SHP77 treated with DMSO at 0.1 percent for 48 hours (cell line): ENCODE measurements at regions not wholly inside any gene's neighbourhood (a gene's known extent, or its start where the extent isn't known, plus 50 kb on each side); places are given as distances from the start of the nearest gene placed in this dataset.
"Not testable (repeated sequence)": the region's sequence is repeated elsewhere in the genome, so short reads cannot be mapped to it uniquely, and the experiment has no call there.

Experiments used
- DNase-seq: peaks from one replicate; lab custom pipeline; 2025; lab: John Stamatoyannopoulos, UW

DNA sequence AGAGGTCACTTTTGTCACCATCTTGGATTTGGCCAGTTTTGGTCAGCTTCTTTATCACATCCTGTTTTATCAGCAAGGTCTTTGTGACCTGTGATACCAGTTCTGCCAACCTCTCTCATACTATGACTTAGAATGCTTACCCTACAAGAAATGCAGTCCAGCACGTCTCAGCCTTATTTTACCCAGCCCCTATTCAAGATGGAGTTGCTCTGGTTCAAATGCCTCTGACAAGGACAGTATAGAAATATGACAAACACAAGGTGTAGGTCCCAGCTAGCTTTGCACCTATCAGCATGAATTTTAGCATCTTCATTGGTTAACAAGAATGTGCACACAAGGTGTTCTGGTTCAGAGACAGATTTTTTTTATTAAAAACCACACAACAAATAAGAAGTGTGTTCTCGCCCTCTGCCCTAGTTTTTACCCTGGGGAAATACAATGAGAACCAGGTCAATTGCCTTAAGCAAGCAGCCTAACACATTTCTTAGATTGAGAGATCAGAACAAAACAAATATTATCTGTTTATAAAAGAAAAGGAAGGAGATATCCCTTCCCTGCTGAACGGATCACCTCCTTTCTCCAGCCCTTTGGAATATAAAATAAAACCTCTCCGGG, 962.3 kb upstream of the PRKX start:
- DNase-seq = no peak

DNA sequence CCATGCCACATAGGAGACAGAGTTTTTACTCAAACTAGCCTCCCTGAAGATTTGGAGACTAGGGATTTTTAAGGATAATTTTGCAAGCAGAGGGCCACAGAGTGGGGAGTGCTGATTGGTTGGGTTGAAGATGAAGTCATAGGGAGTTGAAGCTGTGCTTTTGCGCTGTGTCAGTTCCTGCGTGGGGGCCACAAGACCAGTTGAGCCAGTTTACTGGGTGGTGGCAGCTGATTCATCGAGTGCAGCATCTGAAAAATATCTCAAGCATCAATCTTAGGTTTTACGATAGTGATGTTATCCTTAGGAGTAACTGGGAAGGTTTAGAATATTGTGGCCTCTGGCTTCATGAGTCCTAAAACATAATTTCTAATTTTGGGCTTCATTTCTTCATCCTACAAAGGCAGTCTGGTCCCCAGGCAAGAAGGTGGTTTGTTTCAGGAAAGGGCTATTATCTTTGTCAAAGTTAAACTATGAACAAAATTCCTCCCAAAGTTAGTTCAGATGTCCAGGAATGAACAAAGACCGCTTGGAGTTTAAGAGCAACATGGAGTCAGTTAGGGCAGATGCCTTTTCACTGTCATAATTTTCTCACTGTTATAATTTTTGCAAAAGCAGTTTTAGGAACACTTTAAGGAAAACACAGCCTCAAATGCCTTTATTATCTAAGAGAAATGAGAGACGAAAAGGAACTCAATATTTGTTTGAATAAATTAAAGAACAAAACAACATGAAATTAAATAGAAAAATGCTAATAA, 960.8 kb upstream of the PRKX start:
- DNase-seq = no peak

DNA sequence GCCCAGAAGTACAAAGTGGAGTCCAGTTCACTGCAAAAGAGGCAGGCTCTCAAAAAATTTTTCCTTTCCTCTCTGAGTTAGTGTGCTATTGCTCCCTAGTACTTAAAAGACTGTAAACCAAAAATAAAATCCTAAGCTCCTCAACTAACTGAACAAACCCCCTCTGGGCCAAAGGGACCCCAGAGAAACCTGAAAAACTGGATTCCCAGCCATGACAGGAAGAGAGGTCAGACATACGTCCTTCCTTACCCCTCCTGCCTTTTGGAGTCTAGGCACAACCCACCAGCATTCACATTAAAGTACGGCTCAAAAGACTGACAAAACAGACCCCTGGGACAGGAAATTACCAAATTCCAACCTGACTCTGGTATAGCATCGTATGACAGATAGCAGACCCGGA, 957.9 kb upstream of the PRKX start:
- no peak for DNase-seq

DNA sequence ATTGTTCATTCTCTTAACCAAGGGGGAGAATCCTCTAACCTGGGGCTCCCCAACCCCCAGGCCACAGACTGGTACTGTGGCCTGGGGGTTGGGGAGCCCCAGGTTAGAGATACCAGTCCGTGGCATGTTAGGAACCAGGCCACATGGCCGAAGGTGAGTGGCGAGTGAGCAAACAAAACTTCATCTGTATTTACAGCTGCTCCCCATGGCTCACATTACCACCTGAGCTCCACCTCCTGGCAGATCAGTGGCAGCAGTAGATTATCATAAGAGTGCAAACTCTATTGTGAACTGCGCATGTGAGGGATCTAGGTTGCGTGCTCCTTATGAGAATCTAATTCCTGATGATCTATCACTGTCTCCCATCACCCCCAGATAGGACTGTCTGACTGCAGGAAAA, 957.2 kb upstream of the PRKX start:
- DNase-seq = no peak

DNA sequence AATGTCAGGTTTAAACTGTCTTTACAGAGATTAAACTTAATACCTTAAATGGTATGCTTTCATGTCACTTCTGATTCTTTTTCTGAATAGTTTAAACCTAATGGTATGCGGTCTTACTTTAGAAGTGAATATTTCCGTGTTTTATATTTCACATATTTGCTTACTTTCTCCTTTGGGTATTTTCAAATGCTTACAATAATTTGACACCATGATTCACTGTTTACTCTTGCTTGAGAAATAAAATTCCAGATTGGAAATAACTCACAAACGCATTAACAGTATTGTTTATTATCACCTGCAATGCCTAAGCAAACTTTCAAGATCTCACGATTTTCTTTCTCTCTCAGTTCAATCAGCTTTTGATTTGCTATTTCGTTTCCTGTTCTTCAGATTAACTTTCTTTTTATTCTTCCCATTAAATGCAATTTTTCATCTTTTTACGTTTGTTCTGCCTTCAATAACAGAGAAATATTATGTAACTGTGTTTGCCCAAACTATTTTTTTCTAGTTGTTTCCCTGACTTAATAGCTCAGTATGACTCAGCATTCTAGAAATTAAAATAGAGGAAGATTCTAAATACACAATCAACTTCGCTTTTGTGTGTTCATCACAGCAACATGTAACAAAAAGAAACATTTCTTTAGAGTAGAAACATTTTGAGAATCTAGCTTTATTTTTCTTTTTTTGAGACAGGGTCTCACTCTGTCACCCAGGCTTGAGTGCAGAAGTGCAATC, 955.5 kb upstream of the PRKX start:
- DNase-seq = no peak

DNA sequence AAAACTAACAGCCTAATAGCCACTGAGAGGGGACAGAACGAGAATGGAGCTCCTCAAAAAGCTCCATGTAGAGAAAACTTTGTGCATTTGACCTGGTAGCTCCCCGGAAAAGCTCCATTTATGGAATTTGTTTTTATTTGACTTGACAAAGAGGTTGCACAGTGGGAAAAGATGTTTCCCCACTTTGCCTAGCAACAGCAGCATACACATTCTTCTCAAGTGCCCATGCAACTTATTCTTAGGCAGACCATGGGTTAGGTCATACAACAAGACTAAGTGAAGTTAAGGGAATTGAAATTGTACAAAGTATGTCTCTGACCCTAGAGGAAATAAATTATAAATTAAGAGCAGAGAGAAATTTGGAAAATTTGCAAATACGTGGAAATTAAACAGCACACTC, 949.6 kb upstream of the PRKX start:
- DNase-seq = no peak

DNA sequence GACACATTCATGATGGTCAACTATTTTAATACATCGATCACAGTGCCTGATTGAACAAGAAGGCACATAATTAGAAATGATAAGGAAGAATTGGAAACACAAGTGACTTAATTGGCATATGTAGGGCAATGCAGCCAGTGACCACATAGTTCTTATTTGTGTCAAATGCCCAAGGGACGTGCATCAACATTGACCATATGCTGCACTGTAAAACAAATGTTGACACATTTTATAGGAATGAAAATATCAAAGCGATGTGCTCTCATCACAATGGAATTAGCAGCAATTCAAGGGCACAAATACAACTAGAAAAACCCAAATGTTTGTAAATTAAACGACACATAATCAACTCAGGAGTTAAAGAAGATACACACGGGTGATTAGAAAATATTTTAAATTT, 948.3 kb upstream of the PRKX start:
- DNase-seq = no peak

DNA sequence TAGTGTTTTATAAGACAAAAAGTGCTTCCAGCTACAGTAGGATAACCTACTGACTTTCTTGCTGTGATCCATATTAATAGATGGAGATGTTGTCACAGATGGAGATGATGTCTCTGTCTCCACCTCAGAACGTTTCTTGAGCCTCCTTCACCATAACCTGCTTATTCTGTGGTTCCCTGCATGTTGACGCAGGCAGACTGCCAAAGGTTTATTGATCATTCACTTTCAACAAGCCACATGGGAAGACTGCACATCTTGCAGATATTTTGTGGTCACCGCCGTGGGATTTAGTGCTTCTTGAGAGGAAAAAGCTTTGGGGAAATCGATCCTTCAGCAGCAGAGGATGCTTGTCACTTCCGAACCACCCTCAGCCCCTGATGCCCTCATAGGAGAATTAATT, 943.0 kb upstream of the PRKX start:
- no peak for DNase-seq

DNA sequence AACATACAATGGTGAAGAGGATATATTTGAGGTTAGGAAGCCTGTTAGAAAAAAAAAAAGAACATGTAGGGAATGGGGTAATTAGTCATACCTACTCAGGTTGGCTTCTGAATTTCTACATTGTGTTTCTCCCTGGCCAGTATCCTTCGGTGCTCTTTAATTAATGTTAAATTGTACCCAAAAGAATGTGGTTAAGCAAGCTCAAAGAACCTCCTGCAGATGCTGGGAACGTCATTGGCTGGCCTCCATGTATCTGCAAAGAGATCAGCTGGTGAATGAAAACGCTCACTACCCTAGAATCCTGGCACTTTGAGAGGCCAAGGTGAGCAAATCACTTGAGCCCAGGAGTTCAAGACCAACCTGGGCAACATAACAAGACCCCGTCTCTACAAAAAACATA, 942.3 kb upstream of the PRKX start:
- no peak for DNase-seq

DNA sequence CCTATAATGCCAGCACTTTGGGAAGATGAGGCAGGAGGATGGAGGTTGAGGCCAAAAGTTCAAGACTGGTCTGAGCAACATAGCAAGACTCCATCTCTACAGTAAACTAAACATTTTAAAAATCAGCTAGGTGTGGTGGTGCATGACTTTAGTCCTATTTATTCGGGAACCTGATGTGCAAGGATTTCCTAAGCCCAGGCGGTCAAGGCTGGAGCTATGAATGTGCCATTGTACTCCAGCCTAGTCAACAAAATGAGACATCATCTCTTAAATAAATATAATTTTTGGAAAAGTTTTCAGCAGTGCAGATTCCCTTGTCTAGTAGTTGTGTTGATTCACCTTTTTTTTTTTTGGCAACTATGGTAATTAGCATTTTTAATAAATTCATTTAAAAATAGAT, 928.7 kb upstream of the PRKX start:
- DNase-seq = no peak

DNA sequence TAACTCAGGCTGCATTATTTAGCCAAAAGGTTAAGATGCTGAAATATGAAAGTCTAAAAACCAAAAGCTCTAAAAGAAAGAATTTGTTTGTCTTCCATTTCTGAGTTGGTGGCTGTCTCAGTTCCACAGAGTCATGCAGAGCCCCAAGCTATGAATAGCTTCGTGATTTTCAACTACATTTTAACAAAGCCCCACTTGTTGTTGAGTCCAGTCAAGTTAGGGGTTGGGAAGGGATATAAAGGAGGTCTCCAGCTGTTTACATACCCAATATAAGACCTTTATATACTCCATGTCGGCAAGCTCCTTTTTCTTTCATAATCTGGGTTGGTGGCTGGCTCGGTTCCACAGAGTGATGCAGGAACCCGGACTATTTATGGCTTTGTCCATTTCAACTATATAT, 924.6 kb upstream of the PRKX start:
- DNase-seq = no peak

DNA sequence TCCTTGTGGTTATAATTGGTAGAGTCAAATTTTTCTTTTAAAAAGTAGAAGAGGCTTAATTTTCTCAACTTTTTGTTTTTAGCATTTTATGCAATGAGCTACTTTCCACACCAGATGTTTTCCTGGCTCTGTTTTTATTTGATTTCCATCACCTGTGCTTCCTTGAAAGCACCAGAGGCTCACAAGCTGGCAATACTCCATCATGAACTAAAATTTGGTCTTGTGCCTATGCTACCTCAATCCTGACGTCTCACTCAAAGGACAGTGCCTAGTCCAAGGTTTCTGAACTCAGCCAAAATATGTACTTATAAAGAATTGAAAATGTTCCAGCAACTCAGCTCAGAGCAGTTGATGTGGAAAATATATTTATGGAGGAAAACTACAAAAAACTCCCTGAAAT, 914.0 kb upstream of the PRKX start:
- no peak for DNase-seq

DNA sequence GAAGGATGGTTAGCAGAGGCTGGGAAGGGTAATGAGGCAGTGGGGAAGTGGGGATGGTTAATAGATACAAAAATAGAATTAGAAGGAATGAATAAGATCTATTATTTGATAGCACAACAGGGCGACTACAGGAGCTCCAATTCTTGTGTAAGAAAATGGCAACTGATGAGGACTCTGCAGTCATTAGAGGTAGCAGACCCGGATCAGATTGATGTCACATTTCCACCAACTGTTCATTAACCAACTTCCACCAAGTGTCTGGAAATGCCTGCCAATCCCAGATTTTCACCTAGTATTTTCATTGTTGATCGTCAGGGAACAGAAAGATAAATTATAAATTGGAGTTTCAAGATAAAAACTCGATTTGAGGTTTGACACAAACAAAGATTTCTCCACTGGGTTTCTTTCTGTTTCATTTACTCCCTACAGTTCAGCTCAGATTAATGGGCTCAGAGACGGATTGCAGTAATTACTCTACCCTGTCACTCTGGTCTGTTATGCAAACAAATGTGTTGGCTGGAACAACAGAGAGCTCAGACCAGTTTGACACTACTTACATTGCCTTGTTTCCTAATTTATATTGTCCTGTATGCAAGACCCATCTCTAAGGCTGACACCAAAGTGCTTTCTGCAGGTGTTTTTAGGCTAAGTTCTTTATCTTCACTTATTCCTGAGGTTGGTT, 909.2 kb upstream of the PRKX start:
- no peak for DNase-seq

DNA sequence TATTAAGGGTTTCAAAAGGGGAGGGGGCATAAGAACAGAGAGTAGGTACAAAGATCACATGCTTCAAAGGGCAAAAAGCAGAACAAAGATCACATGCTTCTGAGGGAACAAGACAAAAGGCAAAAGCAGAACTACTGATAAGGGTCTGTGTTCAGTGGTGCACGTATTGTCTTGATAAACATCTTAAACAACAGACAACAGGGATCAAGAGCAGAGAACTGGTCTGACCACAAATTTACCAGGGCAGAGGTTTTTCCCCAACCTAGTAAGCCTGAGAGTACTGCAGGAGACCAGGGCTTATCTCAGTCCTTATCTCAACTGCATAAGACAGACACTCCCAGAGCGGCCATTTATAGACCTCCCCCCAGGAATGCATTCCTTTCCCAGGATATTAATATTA, 900.2 kb upstream of the PRKX start:
- not testable (repeated sequence) for DNase-seq

DNA sequence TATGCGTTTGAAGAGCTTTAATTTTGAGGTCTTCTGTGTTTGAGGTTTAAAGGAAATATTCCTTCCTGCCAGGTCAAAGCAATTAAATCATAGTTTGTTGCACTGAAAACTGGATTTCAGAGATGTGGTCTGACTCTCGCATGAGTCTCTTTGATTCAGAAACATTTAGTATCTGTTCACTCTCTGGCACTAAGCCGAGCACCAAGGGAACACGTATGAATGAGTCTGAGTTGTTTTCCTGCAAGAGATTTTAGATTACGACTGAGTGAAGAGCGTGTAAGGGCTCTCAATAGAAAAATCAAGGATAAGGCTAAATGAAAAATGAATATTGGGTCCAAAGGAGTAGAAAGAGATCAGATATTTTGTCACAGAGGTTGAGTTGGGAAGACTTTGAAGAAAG, 875.4 kb upstream of the PRKX start:
- DNase-seq = no peak

DNA sequence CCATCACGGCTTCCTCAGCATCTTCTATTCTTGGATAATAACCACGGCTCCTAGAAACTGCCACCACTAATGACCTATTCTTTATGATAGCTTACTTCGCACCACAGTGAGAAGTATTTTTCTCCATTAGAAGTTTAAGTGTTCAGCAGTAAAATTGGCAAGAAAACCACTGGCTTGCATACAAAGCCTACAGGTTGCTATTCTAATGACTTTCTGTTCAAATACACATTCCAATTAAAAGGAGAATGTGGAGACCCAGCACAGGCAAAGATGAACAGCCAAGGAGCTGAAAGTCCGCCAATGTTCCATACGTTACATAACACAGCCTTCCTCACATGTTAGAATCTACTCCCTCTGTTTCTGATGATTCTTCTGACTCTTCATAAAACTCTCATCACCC, 875.0 kb upstream of the PRKX start:
- DNase-seq = no peak

DNA sequence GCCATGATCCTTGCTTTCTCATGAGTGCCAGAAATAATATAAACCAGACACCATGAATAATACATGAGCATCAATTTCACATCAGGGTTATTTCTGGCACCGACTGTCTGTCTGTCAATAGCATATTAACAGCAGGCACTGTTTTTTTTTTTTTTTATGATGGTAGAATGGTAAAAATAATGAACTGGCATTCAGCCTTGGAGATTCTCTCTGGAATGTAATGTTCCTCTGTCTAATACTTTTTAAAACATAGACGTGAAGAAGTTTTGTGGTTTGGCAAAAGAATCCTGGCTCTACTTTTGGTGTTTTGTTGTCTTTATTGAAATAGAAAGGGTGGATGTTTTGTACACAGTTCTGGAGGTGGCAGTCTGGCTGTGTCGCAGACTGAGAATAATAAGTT, 874.6 kb upstream of the PRKX start:
- no peak for DNase-seq

DNA sequence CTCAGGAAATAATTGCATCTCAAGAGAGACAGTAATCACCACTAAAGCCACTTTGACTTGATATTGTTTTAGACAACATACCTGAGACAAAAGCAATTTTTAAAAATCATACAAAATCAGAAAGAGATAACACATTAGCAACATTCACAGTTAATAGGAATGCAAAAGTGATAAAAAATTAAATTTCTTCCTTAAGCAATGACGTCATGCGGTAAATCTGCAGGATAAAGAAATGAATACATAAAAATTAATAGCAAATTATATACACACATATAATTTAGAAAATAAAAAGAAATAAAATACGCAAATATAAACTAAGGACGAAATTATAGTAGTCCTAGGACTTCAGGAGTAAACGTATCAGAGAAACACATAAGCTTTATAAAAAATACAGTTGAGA, 866.5 kb upstream of the PRKX start:
- no peak for DNase-seq

DNA sequence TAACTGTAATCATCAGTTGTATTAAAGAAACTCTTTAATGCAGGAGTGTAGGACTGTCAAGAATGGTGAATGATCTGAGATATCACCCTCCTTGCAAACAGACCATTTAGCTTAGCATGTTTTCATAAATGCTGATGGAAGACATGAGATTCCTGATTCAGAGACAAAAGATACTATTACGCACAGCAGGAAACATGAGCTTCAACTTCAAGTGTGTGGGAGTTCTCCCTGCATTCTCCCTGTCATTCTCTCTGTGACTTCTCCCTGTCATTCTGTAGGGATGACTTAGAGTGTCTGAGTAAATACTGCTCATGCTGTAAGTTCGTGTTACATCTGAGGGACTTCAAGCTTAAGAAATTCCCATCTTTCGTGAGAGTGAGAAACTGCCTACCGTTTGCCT, 866.0 kb upstream of the PRKX start:
- DNase-seq = no peak

DNA sequence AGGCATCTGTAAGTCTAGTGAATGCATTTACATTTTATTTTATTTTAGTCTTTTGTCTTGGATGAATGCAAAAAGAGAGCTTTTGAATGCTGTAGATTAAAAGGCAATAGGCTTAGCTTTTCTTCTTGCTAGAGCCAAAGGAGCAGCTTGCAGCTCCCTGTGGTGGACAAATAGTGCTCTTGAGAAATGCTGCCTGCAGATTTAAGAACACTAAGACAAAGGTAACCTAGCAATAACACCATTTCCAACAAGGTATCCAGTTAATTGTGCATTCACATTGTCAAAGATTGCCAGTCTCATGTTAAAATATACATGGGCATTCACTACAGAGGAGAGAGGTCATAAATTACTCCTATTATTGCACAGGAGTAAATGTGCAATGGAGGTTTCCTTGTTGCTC, 859.2 kb upstream of the PRKX start:
- no peak for DNase-seq

DNA sequence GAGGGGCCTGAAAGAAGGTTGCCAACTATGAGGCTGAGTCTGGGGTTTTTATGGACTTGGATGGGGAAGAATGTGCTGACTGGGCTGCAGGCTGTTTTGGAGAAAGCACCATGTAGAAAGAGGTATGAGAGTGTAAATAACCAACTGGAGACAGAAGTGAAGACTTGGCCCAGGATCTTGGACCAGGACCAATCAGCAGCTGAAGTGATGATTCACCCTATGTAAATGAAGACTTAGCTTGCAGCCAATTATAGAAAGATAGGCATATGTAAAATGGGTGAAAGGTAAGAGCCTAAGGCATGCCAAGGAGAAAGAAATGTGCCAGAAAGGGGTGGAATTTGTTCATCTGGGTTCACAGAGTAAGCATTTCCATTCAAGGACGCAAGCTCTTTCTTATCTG, 856.7 kb upstream of the PRKX start:
- no peak for DNase-seq

DNA sequence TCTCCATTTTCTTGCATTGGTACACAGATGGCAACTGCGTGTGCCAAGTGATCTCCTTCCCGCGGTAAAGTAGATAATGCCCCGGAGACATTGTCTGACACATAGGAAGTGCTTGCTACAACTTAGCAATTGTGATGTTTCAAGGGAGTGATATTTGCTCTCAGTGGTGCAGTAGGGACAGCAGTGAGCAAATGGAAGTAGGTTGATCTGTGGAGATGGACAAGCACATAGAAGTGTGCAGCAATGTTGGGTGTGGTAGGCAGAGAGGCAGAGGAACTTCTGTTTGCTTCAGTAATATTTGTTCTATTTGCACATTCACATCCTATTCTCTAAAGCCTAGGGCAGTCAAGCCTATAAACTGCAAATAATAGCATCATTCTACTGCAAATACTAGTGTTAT, 846.7 kb upstream of the PRKX start:
- no peak for DNase-seq

DNA sequence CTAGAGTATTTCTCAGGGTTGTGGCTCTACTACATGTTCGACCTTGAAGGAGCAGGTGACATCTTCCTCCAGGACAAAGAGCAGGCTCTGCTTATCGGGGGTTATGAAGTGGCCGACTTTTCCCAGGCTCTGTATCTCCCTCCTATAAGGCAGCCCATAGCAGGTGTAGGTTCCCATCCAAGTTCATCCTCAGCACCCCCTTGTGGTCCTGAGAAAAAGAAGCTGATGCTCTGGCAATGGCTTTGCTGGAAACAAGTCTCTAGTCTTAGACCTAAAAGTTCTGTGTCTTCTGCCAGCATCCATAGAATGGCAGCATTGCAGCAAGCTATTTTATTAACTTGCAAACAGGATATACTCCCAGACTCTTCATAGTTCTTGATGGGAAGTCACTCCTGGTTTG, 836.6 kb upstream of the PRKX start:
- no peak for DNase-seq
